Stimulated activated memory B cell treated with anti-CD40 and anti-IgM and Interleukin-4, amounts not matched to agents 10 μg/mL and 1 μg/mL and 100 μg/mL, for 72 hours (primary cell): ENCODE measurements at regions not wholly inside any gene's neighbourhood (a gene's known extent, or its start where the extent isn't known, plus 50 kb on each side); places are given as distances from the start of the nearest gene placed in this dataset.

Source experiments
- ATAC-seq: fragments of 150-1000 bp; cut with Tn5 transposase; 2 replicates; pipeline ENCODE4 v1.10.0; 2021
- H3K27ac Mint-ChIP-seq: one replicate; pipeline ENCODE4 v1.8.0; 2022; ENCODE audit warnings: mild to moderate bottlenecking, mixed read lengths
- H3K27me3 Mint-ChIP-seq: one replicate; pipeline ENCODE4 v1.8.0; 2022; ENCODE audit warnings: mixed read lengths
- H3K36me3 Mint-ChIP-seq: one replicate; pipeline ENCODE4 v1.8.0; 2022; ENCODE audit warnings: mixed read lengths
- H3K4me1 Mint-ChIP-seq: one replicate; pipeline ENCODE4 v1.8.0; 2022; ENCODE audit warnings: mixed read lengths
- H3K4me3 Mint-ChIP-seq: one replicate; pipeline ENCODE4 v1.8.0; 2022; ENCODE audit warnings: mild to moderate bottlenecking, moderate library complexity, mixed read lengths
- H3K9me3 Mint-ChIP-seq: one replicate; pipeline ENCODE4 v1.8.0; 2022; ENCODE audit warnings: mixed read lengths

GRCh38 chr5:145236127-145236526 is 599.0 kb downstream of the PRELID2 start:
- Mint-ChIP-seq H3K27me3 (peaks cover 8% of the 10 kb centered on the region), H3K4me3 (no peak overlapping the region), H3K36me3 (no peaks in the 10 kb centered on the region), H3K27ac (no peak overlapping the region), H3K9me3 (no peaks in the 10 kb centered on the region), H3K4me1 (no peaks in the 10 kb centered on the region)
- ATAC-seq = no peak

GRCh38 chr5:145233461-145233860 is 601.7 kb downstream of the PRELID2 start:
- ATAC-seq = no peak
- H3K9me3 Mint-ChIP-seq = peaks cover 2% of the 10 kb centered on the region
- H3K36me3 Mint-ChIP-seq = no peaks in the 10 kb centered on the region
- peaks cover 3% of the 10 kb centered on the region for H3K27me3 Mint-ChIP-seq
- no peak overlapping the region for H3K27ac Mint-ChIP-seq
- no peak overlapping the region for H3K4me3 Mint-ChIP-seq
- H3K4me1 Mint-ChIP-seq = no peaks in the 10 kb centered on the region

GRCh38 chr5:145230781-145231180 is 604.4 kb downstream of the PRELID2 start:
- no peak for ATAC-seq
- no peak overlapping the region for H3K27ac Mint-ChIP-seq
- peaks cover 2% of the 10 kb centered on the region for H3K9me3 Mint-ChIP-seq
- H3K36me3 Mint-ChIP-seq = no peaks in the 10 kb centered on the region
- no peaks in the 10 kb centered on the region for H3K27me3 Mint-ChIP-seq
- H3K4me3 Mint-ChIP-seq = no peak overlapping the region
- H3K4me1 Mint-ChIP-seq = no peaks in the 10 kb centered on the region

- Mint-ChIP-seq H3K36me3 (no peaks in the 10 kb centered on the region), H3K4me1 (no peaks in the 10 kb centered on the region), H3K4me3 (no peak overlapping the region), H3K27me3 (no peaks in the 10 kb centered on the region), H3K9me3 (peaks cover 2% of the 10 kb centered on the region), H3K27ac (no peak overlapping the region)
- no peak for ATAC-seq
Observed at GRCh38 chr5:145228564-145228963, 606.6 kb downstream of the PRELID2 start.

GRCh38 chr5:145227881-145228280 is 607.3 kb downstream of the PRELID2 start:
- Mint-ChIP-seq H3K4me3 (no peak overlapping the region), H3K4me1 (no peaks in the 10 kb centered on the region)
- no peak for ATAC-seq

GRCh38 chr5:145226726-145227125 is 608.4 kb downstream of the PRELID2 start:
- no peak for ATAC-seq
- no peaks in the 10 kb centered on the region for H3K4me1 Mint-ChIP-seq
- no peak overlapping the region for H3K4me3 Mint-ChIP-seq
- H3K36me3 Mint-ChIP-seq = no peaks in the 10 kb centered on the region
- H3K9me3 Mint-ChIP-seq = peaks cover 2% of the 10 kb centered on the region
- H3K27me3 Mint-ChIP-seq = no peaks in the 10 kb centered on the region
- H3K27ac Mint-ChIP-seq = no peak overlapping the region

More at GRCh38 chr5:145227881-145228280, 607.3 kb downstream of the PRELID2 start:
- Mint-ChIP-seq H3K36me3 (no peaks in the 10 kb centered on the region), H3K27me3 (no peaks in the 10 kb centered on the region), H3K9me3 (peaks cover 2% of the 10 kb centered on the region), H3K27ac (no peak overlapping the region)

- no peaks in the 10 kb centered on the region for H3K4me1 Mint-ChIP-seq
- H3K27me3 Mint-ChIP-seq = no peaks in the 10 kb centered on the region
- no peak overlapping the region for H3K27ac Mint-ChIP-seq
- no peak for ATAC-seq
- no peak overlapping the region for H3K4me3 Mint-ChIP-seq
- peaks cover 2% of the 10 kb centered on the region for H3K9me3 Mint-ChIP-seq
- H3K36me3 Mint-ChIP-seq = no peaks in the 10 kb centered on the region
Observed at GRCh38 chr5:145225529-145225928, 609.6 kb downstream of the PRELID2 start.

- Mint-ChIP-seq H3K4me3 (no peak overlapping the region), H3K27ac (no peak overlapping the region), H3K36me3 (no peaks in the 10 kb centered on the region), H3K9me3 (no peaks in the 10 kb centered on the region), H3K27me3 (no peaks in the 10 kb centered on the region), H3K4me1 (no peaks in the 10 kb centered on the region)
- no peak for ATAC-seq
Observed at GRCh38 chr5:145223582-145223981, 611.6 kb downstream of the PRELID2 start.

GRCh38 chr5:145222622-145223021 is 612.5 kb downstream of the PRELID2 start:
- H3K9me3 Mint-ChIP-seq = no peaks in the 10 kb centered on the region
- H3K27ac Mint-ChIP-seq = no peak overlapping the region
- H3K4me1 Mint-ChIP-seq = no peaks in the 10 kb centered on the region
- no peak overlapping the region for H3K4me3 Mint-ChIP-seq
- H3K27me3 Mint-ChIP-seq = no peaks in the 10 kb centered on the region
- ATAC-seq = no peak
- no peaks in the 10 kb centered on the region for H3K36me3 Mint-ChIP-seq

GRCh38 chr5:145221416-145221815 is 613.7 kb downstream of the PRELID2 start:
- Mint-ChIP-seq H3K27ac (no peak overlapping the region), H3K4me1 (no peaks in the 10 kb centered on the region), H3K9me3 (no peaks in the 10 kb centered on the region), H3K4me3 (no peak overlapping the region), H3K27me3 (no peaks in the 10 kb centered on the region), H3K36me3 (no peaks in the 10 kb centered on the region)
- no peak for ATAC-seq

- Mint-ChIP-seq H3K4me3 (no peak overlapping the region), H3K27ac (no peak overlapping the region), H3K4me1 (no peaks in the 10 kb centered on the region), H3K36me3 (no peaks in the 10 kb centered on the region), H3K27me3 (no peaks in the 10 kb centered on the region), H3K9me3 (peaks cover 1% of the 10 kb centered on the region)
- ATAC-seq = no peak
Observed at GRCh38 chr5:145220481-145220880, 614.7 kb downstream of the PRELID2 start.

GRCh38 chr5:145218982-145219381 is 616.2 kb downstream of the PRELID2 start:
- no peak for ATAC-seq
- H3K4me1 Mint-ChIP-seq = no peaks in the 10 kb centered on the region

GRCh38 chr5:145218019-145218418 is 617.1 kb downstream of the PRELID2 start:
- Mint-ChIP-seq H3K9me3 (peaks cover 8% of the 10 kb centered on the region), H3K27me3 (no peaks in the 10 kb centered on the region), H3K36me3 (no peaks in the 10 kb centered on the region), H3K27ac (no peak overlapping the region), H3K4me1 (no peaks in the 10 kb centered on the region), H3K4me3 (no peak overlapping the region)
- ATAC-seq = no peak

More at GRCh38 chr5:145218982-145219381, 616.2 kb downstream of the PRELID2 start:
- no peak overlapping the region for H3K27ac Mint-ChIP-seq
- no peaks in the 10 kb centered on the region for H3K27me3 Mint-ChIP-seq
- H3K4me3 Mint-ChIP-seq = no peak overlapping the region
- peaks cover 8% of the 10 kb centered on the region for H3K9me3 Mint-ChIP-seq
- H3K36me3 Mint-ChIP-seq = no peaks in the 10 kb centered on the region

GRCh38 chr5:145210020-145210419 is 625.1 kb downstream of the PRELID2 start:
- Mint-ChIP-seq H3K9me3 (peaks cover 8% of the 10 kb centered on the region), H3K4me1 (no peaks in the 10 kb centered on the region), H3K27ac (no peak overlapping the region), H3K4me3 (no peak overlapping the region), H3K36me3 (no peaks in the 10 kb centered on the region), H3K27me3 (no peaks in the 10 kb centered on the region)
- ATAC-seq = no peak

GRCh38 chr5:145205546-145205945 is 629.6 kb downstream of the PRELID2 start:
- no peaks in the 10 kb centered on the region for H3K4me1 Mint-ChIP-seq
- no peaks in the 10 kb centered on the region for H3K27me3 Mint-ChIP-seq
- ATAC-seq = no peak
- no peaks in the 10 kb centered on the region for H3K36me3 Mint-ChIP-seq
- H3K4me3 Mint-ChIP-seq = no peak overlapping the region
- no peak overlapping the region for H3K27ac Mint-ChIP-seq
- H3K9me3 Mint-ChIP-seq = peaks cover 6% of the 10 kb centered on the region

- Mint-ChIP-seq H3K4me3 (no peak overlapping the region), H3K36me3 (no peaks in the 10 kb centered on the region), H3K4me1 (no peaks in the 10 kb centered on the region)
Observed at GRCh38 chr5:145204743-145205142, 630.4 kb downstream of the PRELID2 start.

GRCh38 chr5:145203193-145203592 is 631.9 kb downstream of the PRELID2 start:
- Mint-ChIP-seq H3K27ac (no peak overlapping the region), H3K36me3 (no peaks in the 10 kb centered on the region), H3K27me3 (no peaks in the 10 kb centered on the region), H3K9me3 (peaks cover 3% of the 10 kb centered on the region), H3K4me3 (no peak overlapping the region), H3K4me1 (no peaks in the 10 kb centered on the region)
- no peak for ATAC-seq

More at GRCh38 chr5:145204743-145205142, 630.4 kb downstream of the PRELID2 start:
- Mint-ChIP-seq H3K27me3 (no peaks in the 10 kb centered on the region), H3K27ac (no peak overlapping the region), H3K9me3 (peaks cover 6% of the 10 kb centered on the region)
- ATAC-seq = no peak
